ENCODE measurements at regions not wholly inside any gene's neighbourhood (a gene's known extent, or its start where the extent isn't known, plus 50 kb on each side); places are given as distances from the start of the nearest gene placed in this dataset.
A peak's percentile ranks its signal among the peaks of the same experiment; 100 is the strongest.
"Not testable (repeated sequence)": the region's sequence is repeated elsewhere in the genome, so short reads cannot be mapped to it uniquely, and the experiment has no call there.

- no peak for DNase-seq
Measured at GRCh38 chr3:94716326-94717018, 653.6 kb downstream of the NSUN3 start.

DNA sequence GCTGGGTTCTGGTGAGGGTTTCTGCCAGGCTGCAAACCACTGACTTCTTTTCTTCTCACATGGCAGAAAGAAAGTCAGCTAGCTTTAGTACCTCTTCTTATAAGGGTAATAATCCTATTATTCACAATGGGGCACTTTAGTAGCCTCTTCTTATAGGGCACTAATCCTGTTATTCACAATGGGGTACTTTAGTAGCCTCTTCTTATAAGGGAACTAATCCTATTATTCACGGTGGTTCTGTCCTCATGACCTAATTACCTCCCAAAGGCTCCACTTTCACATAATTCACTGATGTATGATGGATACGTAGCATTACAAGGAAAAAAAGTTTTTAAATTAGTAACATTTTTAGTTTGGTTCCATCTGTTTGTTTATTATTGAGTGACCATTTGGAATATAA is 671.3 kb downstream of the NSUN3 start:
- DNase-seq: no peak

- DNase-seq: peak; percentile 9
Measured at GRCh38 chr3:94735354-94735753, 672.5 kb downstream of the NSUN3 start.

GRCh38 chr3:94737116-94737515 is 674.3 kb downstream of the NSUN3 start:
- no peak for DNase-seq

- DNase-seq: no peak
Measured at GRCh38 chr3:94739420-94739819, 676.6 kb downstream of the NSUN3 start.

DNA sequence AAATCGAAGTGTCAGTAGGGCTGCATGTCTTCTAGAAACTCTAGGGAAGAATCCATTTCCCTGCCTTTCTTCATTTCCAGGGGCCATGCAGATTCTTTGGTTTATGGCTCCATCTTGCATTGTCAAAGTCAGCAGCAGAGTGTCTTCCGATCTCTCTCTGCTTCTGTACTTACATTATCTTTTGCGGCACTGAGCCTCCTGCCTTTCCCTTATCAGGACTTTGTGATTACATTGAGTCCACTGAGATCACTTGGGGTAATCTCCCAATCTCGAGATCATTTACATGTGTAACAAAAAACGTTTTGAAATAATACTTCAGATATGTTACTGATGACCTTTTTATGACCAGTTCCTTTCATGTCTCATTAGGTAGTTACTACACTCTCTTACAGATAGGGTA is 695.9 kb downstream of the NSUN3 start:
- no peak for DNase-seq

- no peak for DNase-seq
Measured at GRCh38 chr3:94772402-94772801, 709.5 kb downstream of the NSUN3 start.

GRCh38 chr3:94775746-94776145 is 712.9 kb downstream of the NSUN3 start:
- DNase-seq: no peak

DNA sequence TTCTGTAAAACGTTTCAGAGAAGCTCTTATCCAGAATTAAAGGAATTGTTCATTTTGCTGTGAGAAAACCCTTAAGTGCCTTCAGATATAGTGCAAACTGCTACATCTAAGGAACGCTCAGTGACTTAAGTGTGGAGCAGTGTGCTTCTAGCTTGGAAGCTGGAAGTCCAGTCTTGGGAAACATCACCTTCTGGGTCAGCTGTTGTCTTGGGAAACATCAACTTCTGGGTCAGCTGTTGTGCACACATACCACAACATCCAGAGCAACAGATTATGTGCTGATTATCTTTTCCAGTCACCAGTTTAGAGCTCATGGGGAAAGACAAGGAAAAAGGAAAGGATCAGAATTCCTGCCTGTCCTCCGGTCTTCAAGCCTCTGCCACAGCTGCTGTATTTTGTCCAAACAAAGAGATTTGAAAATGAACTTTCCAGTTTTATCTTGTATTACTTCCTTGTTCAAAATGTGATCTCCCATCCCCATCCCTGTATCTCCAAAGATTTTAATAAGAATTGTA is 713.6 kb downstream of the NSUN3 start:
- no peak for DNase-seq

GRCh38 chr3:94778289-94778688 is 715.4 kb downstream of the NSUN3 start:
- no peak for DNase-seq

DNA sequence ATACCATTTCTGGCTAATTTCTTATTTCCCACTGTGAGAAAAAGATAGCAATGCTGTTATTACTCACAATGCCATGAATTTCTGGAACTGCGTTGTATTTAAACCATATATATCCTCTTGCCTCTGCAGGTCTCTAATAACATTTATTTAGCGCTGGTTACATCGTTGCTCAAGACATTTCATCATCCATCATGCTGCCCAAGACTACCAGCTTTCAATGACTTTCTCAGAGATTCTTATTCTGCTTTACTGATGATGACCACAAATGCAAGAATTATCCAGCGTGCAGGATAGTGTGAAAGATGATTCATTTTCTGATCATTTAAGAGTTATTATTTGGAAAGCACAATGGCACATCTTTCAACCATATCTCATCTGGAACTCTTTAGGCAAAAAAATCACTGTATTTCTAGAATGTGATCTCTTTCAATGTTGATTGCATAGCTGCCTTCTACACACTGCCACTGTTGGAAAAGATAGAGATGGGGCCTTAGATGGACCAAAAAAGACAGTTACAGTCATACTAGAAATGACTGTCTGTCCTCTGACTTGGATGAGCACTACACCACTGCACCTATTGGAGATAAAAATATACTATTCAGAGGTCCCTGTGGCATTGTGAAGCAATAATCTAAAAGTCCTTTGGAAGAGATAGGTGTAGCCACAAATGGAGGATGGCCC is 716.1 kb downstream of the NSUN3 start:
- DNase-seq: no peak

DNA sequence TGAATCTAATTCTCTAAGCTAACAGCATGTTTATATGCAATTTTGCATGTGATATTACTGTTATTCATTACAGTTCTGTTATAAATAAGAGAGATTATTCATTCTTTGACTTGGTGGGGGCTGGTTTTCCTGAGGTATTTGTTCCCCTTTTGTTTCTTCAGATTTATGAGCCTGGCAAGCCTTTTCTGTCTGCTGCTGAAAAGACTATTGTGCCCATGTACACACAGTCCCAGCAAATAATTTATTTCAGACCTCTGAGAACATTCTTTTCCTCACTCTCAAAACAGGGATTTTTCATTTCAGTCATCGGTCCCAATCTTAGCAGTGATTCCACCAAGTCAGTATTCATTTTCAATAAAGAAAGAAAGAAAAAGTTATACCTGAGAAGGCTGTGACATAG is 716.8 kb downstream of the NSUN3 start:
- DNase-seq: no peak

GRCh38 chr3:94784274-94784673 is 721.4 kb downstream of the NSUN3 start:
- DNase-seq: no peak

DNA sequence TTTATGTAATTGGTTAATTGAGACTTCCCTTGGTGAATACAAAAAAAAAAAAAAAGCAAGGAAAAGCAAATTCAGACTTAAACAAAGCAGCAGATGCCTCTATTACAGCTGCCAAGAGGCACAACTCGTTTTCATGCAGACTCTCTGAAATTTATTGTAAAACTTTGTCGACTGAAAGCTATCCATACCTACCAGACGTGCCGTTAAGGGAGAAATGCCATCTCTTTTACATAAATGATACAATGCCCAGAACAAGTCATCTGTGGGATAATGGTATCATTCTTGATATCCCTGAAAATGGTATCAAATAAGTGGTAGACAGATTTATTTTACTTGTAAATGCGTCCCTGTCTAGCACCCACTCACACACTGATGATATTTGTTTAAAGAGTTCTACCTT is 724.2 kb downstream of the NSUN3 start:
- no peak for DNase-seq

DNA sequence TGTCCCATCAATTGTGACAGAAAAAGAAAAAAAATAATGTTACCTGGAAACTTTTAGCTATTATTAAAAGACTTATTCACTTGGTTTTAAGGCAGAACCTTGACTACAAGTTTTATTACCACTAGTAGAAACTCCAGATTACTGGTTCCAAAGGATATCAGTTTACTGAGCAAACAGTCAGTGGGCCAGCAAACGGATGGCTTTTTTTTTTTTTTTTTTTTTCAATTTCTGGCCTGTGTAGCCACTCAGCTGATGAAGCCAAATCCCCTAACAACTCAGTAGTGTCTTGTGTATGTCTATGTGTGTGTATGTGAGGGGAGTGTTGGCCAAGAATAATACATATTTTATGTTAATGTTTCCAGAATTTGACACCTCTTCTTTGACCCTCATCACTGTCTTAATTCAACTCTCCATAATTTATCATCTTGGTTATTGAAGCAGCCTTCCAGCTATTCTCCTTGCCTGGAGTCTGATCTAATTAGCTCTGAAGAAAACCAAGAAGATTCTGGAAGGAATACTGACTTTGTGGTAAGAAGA is 724.9 kb downstream of the NSUN3 start:
- DNase-seq: no peak

DNA sequence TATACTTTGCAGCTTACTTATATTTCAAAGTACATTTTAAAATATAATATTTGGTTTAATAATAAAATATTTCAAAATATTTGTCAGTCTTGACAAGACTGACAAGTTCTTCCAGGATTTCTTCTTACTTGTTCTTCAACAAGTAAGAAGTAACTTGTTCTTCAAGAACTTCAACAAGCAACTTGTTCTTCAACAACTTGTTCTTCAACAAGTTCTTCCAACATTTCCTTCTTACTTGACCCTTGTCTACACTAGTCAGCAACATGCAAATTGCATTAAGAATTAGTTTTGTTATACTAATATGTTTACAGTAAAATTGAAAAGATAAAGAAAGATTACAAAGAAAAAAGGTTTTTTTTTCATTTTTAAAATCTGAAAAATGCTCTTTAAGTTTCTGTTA is 731.7 kb downstream of the NSUN3 start:
- no peak for DNase-seq

GRCh38 chr3:94799420-94800060 is 736.7 kb downstream of the NSUN3 start:
- DNase-seq: no peak

GRCh38 chr3:94811836-94812235 is 749.0 kb downstream of the NSUN3 start:
- DNase-seq: no peak

DNA sequence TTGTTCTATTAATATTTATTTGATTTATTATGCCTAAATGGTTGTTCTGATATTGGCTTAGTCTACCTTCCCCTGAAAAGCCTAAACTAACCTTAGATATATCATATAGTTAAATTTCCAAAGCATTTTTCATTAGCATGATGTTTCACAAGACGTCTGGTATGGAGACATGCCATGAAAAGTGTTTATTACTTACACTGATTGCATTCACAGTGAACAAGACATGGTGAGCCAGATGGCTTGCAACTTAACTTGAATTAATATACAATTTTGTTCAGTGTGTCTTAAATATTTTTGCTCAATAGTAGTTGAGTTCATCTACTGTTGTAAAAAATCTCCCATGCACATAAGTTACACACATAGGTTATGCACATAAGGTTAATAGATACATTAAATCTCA is 758.4 kb downstream of the NSUN3 start:
- DNase-seq: no peak

- no peak for DNase-seq
Measured at GRCh38 chr3:94822298-94822697, 759.4 kb downstream of the NSUN3 start.

GRCh38 chr3:94846251-94846650 is 783.4 kb downstream of the NSUN3 start:
- DNase-seq: not testable (repeated sequence)

- peak; percentile 10 for DNase-seq
Measured at GRCh38 chr3:94862703-94863102, 799.8 kb downstream of the NSUN3 start.

- no peak for DNase-seq
Measured at GRCh38 chr3:94869059-94869547, 806.2 kb downstream of the NSUN3 start.
